Bone marrow (tissue), 2 donors: ENCODE measurements at regions not wholly inside any gene's neighbourhood (a gene's known extent, or its start where the extent isn't known, plus 50 kb on each side); places are given as distances from the start of the nearest gene placed in this dataset.

Experiments
- DNase-seq, 2 donors: peaks; one replicate each; lab custom pipeline; 2025; lab: John Stamatoyannopoulos, UW

GRCh38 chr12:91967590-91967989 lies 178.1 kb downstream of the BTG1 start:
- DNase-seq, result no peak

- DNase-seq, result no peak
These were observed 179.9 kb downstream of the BTG1 start for GRCh38 chr12:91965781-91966180.

- DNase-seq, result no peak
These were observed 181.1 kb downstream of the BTG1 start for GRCh38 chr12:91964501-91964900.

- DNase-seq, result no peak
These were observed 186.4 kb downstream of the BTG1 start for GRCh38 chr12:91959220-91959619.

GRCh38 chr12:91958816-91959215 lies 186.8 kb downstream of the BTG1 start:
- DNase-seq, result no peak

GRCh38 chr12:91954747-91955146 lies 190.9 kb downstream of the BTG1 start:
- DNase-seq, result no peak

- no peak for DNase-seq
These were observed 191.3 kb downstream of the BTG1 start for GRCh38 chr12:91954326-91954725.

GRCh38 chr12:91952916-91953315 lies 192.7 kb downstream of the BTG1 start:
- DNase-seq, result no peak

GRCh38 chr12:91951571-91951970 lies 194.1 kb downstream of the BTG1 start:
- no peak for DNase-seq

GRCh38 chr12:91948504-91948903 lies 197.1 kb downstream of the BTG1 start:
- no peak for DNase-seq

- DNase-seq, result no peak
These were observed 198.2 kb downstream of the BTG1 start for GRCh38 chr12:91947459-91947858.

- DNase-seq, result no peak
These were observed 201.0 kb downstream of the BTG1 start for GRCh38 chr12:91944637-91945036.

GRCh38 chr12:91940826-91941570 lies 204.6 kb downstream of the BTG1 start:
- no peak for DNase-seq

- DNase-seq, result no peak
These were observed 205.3 kb downstream of the BTG1 start for GRCh38 chr12:91940322-91940721.

GRCh38 chr12:91937706-91938105 lies 207.9 kb downstream of the BTG1 start:
- DNase-seq, result no peak

GRCh38 chr12:91937009-91937408 lies 208.6 kb downstream of the BTG1 start:
- DNase-seq, result no peak

GRCh38 chr12:91935296-91935695 lies 210.3 kb downstream of the BTG1 start:
- no peak for DNase-seq

- DNase-seq, result no peak
These were observed 214.5 kb downstream of the BTG1 start for GRCh38 chr12:91931111-91931510.

- DNase-seq, result no peak
These were observed 217.1 kb downstream of the BTG1 start for GRCh38 chr12:91928501-91928900.

GRCh38 chr12:91926848-91927247 lies 218.8 kb downstream of the BTG1 start:
- DNase-seq, result no peak

- DNase-seq, result no peak
These were observed 220.8 kb downstream of the BTG1 start for GRCh38 chr12:91924827-91925226.

- DNase-seq, result no peak
These were observed 221.8 kb downstream of the BTG1 start for GRCh38 chr12:91923864-91924263.

- no peak for DNase-seq
These were observed 223.0 kb downstream of the BTG1 start for GRCh38 chr12:91922674-91923073.

- DNase-seq, result no peak
These were observed 223.5 kb downstream of the BTG1 start for GRCh38 chr12:91922139-91922538.
